C4-2B (cell line): ENCODE measurements at regions not wholly inside any gene's neighbourhood (a gene's known extent, or its start where the extent isn't known, plus 50 kb on each side); places are given as distances from the start of the nearest gene placed in this dataset.

Source experiments
- CTCF ChIP-seq: fragments of 450-650 bp; conservative IDR thresholded peaks from 2 replicates; pipeline ENCODE4 v1.5.1; 2017; ENCODE audit warnings: mild to moderate bottlenecking
- ZFX ChIP-seq: fragments of 450-650 bp; IDR thresholded peaks from 2 replicates; pipeline ENCODE4 v1.6.1; 2017

DNA sequence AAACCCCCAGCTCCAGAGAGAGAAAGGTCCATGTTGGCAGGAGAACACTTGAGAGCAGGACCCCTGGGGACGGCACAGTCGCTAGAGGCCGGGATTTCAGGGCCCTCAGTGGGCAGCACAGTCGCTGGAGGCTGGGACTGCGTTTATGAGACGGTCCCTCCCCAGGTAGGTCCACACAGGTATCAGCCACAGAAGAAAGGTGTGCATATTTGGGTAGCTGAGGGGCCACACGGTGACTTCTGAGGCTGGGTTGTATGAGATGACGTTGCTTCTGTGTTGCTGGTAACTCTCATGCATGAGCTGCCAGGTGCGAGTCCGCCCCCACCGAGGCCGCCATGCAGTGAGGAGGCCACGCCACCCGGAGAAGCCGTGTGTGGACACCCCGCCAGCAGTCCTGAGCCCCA, 56.9 kb upstream of the PPP2R2D start:
- TF ChIP-seq CTCF (no peak), ZFX (no peak)
